Neural progenitor cell (in vitro differentiated cells): ENCODE measurements at regions not wholly inside any gene's neighbourhood (a gene's known extent, or its start where the extent isn't known, plus 50 kb on each side); places are given as distances from the start of the nearest gene placed in this dataset.

Source experiments
- EZH2 ChIP-seq: fragments of 200-600 bp; sonication (generic); IDR thresholded peaks from 2 replicates; pipeline ENCODE4 v1.6.1; 2017; ENCODE audit warnings: antibody characterized with exemption, mild to moderate bottlenecking, moderate library complexity
- EZH2phosphoT487 ChIP-seq: fragments of 200-600 bp; sonication (generic); IDR thresholded peaks from 2 replicates; pipeline ENCODE4 v1.6.1; 2017; ENCODE audit warnings: antibody characterized with exemption
- TF ChIP-seq, protein P1 (sequence below): fragments of 200-600 bp; sonication (generic); IDR thresholded peaks from 2 replicates; pipeline ENCODE4 v1.5.1; 2017; ENCODE audit warnings: antibody characterized with exemption, mild to moderate bottlenecking

- TF ChIP-seq, protein P1, sequence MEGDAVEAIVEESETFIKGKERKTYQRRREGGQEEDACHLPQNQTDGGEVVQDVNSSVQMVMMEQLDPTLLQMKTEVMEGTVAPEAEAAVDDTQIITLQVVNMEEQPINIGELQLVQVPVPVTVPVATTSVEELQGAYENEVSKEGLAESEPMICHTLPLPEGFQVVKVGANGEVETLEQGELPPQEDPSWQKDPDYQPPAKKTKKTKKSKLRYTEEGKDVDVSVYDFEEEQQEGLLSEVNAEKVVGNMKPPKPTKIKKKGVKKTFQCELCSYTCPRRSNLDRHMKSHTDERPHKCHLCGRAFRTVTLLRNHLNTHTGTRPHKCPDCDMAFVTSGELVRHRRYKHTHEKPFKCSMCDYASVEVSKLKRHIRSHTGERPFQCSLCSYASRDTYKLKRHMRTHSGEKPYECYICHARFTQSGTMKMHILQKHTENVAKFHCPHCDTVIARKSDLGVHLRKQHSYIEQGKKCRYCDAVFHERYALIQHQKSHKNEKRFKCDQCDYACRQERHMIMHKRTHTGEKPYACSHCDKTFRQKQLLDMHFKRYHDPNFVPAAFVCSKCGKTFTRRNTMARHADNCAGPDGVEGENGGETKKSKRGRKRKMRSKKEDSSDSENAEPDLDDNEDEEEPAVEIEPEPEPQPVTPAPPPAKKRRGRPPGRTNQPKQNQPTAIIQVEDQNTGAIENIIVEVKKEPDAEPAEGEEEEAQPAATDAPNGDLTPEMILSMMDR = no peak
- TF ChIP-seq EZH2 = no peak
- TF ChIP-seq EZH2phosphoT487 = no peak
These were observed 53.6 kb upstream of the GRK3 start for GRCh38 chr22:25510876-25511275.
